Ramos (cell line): ENCODE measurements at regions not wholly inside any gene's neighbourhood (a gene's known extent, or its start where the extent isn't known, plus 50 kb on each side); places are given as distances from the start of the nearest gene placed in this dataset.
"Not testable (repeated sequence)": the region's sequence is repeated elsewhere in the genome, so short reads cannot be mapped to it uniquely, and the experiment has no call there.

ENCODE experiments used
- in situ Hi-C: fragments of 300-500 bp; cut with MboI; formaldehyde crosslinking; loops from one replicate; pipeline ENCODE4 v1.14.3; 2022; ENCODE audit warnings: low sequenced_read_pairs; ENCODE audit not compliant: unreplicated experiment

GRCh38 chr12:131298526-131299369 lies 345.0 kb downstream of the ADGRD1 start:
- in situ Hi-C loops, result not testable (repeated sequence)

GRCh38 chr12:131299370-131299701 lies 345.6 kb downstream of the ADGRD1 start:
- in situ Hi-C loops, result not testable (repeated sequence)

- in situ Hi-C loops, result not testable (repeated sequence)
Measured at GRCh38 chr12:131303576-131303975, 349.9 kb downstream of the ADGRD1 start.

- in situ Hi-C loops, result not testable (repeated sequence)
Measured at GRCh38 chr12:131304642-131305041, 350.9 kb downstream of the ADGRD1 start.

GRCh38 chr12:131309700-131310099 lies 356.0 kb downstream of the ADGRD1 start:
- in situ Hi-C loops, result no loop called here

GRCh38 chr12:131310227-131310969 lies 356.7 kb downstream of the ADGRD1 start:
- in situ Hi-C loops, result not testable (repeated sequence)

- in situ Hi-C loops, result not testable (repeated sequence)
Measured at GRCh38 chr12:131311279-131311722, 357.6 kb downstream of the ADGRD1 start.

- in situ Hi-C loops, result no loop called here
Measured at GRCh38 chr12:131311764-131312163, 358.1 kb downstream of the ADGRD1 start.

GRCh38 chr12:131312382-131312781 lies 358.7 kb downstream of the ADGRD1 start:
- in situ Hi-C loops, result not testable (repeated sequence)

- in situ Hi-C loops, result no loop called here
Measured at GRCh38 chr12:131312793-131313545, 359.3 kb downstream of the ADGRD1 start.

GRCh38 chr12:131313635-131314034 lies 359.9 kb downstream of the ADGRD1 start:
- in situ Hi-C loops, result no loop called here

GRCh38 chr12:131314524-131315090 lies 360.9 kb downstream of the ADGRD1 start:
- in situ Hi-C loops, result no loop called here

- in situ Hi-C loops, result no loop called here
Measured at GRCh38 chr12:131315601-131316000, 361.9 kb downstream of the ADGRD1 start.

GRCh38 chr12:131316388-131316787 lies 362.7 kb downstream of the ADGRD1 start:
- in situ Hi-C loops, result no loop called here

- in situ Hi-C loops, result no loop called here
Measured at GRCh38 chr12:131318045-131318685, 364.5 kb downstream of the ADGRD1 start.

GRCh38 chr12:131321988-131322387 lies 368.3 kb downstream of the ADGRD1 start:
- in situ Hi-C loops, result no loop called here

GRCh38 chr12:131322460-131322859 lies 368.8 kb downstream of the ADGRD1 start:
- in situ Hi-C loops, result not testable (repeated sequence)

GRCh38 chr12:131323879-131324278 lies 370.2 kb downstream of the ADGRD1 start:
- in situ Hi-C loops, result no loop called here

- in situ Hi-C loops, result no loop called here
Measured at GRCh38 chr12:131327521-131328488, 374.1 kb downstream of the ADGRD1 start.
